Fibroblast of lung (primary cell): ENCODE measurements at regions not wholly inside any gene's neighbourhood (a gene's known extent, or its start where the extent isn't known, plus 50 kb on each side); places are given as distances from the start of the nearest gene placed in this dataset.

ENCODE experiments used
- DNase-seq, 2 donors: peaks; one replicate each; pipeline versions ENCODE4 v3.0.0 to v3.0.0-alpha.2; 2010; ENCODE audit warnings: low read depth in 2 of 2
- H2AFZ ChIP-seq: 2 replicates; pipeline ENCODE4 v1.5.1; 2012; ENCODE audit warnings: low read length, control low read depth, inconsistent platforms
- H3K27ac ChIP-seq: 2 replicates; pipeline ENCODE4 v1.5.1; 2011; ENCODE audit warnings: low read length, control low read depth; ENCODE audit not compliant: insufficient read depth
- H3K27me3 ChIP-seq: 2 replicates; pipeline ENCODE4 v1.5.1; 2011; ENCODE audit warnings: mild to moderate bottlenecking, low read length; ENCODE audit not compliant: control insufficient read depth, insufficient read depth
- H3K36me3 ChIP-seq: 2 replicates; pipeline ENCODE4 v1.5.1; 2011; ENCODE audit warnings: low read length; ENCODE audit not compliant: control insufficient read depth, insufficient read depth
- H3K4me1 ChIP-seq: 2 replicates; pipeline ENCODE4 v1.5.1; 2011; ENCODE audit warnings: low read length; ENCODE audit not compliant: control insufficient read depth, insufficient read depth; ENCODE audit errors: extremely low read depth
- H3K4me2 ChIP-seq: 2 replicates; pipeline ENCODE4 v1.5.1; 2011; ENCODE audit warnings: low read length, control low read depth; ENCODE audit not compliant: insufficient read depth; ENCODE audit errors: extremely low read depth
- H3K4me3 ChIP-seq, 4 experiments: fragments of 200-600 bp in 1 of 4; sonication (generic) in 1 of 4; replicated peaks in 1 of 4; 2 replicates each; pipeline ENCODE4 v1.5.1; 2011 to 2016; ENCODE audit warnings: low read length in 4 of 4, low read depth in 3 of 4, mild to moderate bottlenecking in 3 of 4, control low read depth in 2 of 4, inconsistent platforms in 1 of 4, mixed read lengths in 1 of 4; ENCODE audit not compliant: insufficient read depth in 1 of 4; ENCODE audit errors: control extremely low read depth in 1 of 4
- H3K79me2 ChIP-seq: 2 replicates; pipeline ENCODE4 v1.5.1; 2012; ENCODE audit warnings: mild to moderate bottlenecking, low read length, inconsistent platforms; ENCODE audit not compliant: control insufficient read depth, insufficient read depth
- H3K9ac ChIP-seq: 2 replicates; pipeline ENCODE4 v1.5.1; 2011; ENCODE audit warnings: mild to moderate bottlenecking, low read length, control low read depth; ENCODE audit not compliant: insufficient read depth
- H3K9me3 ChIP-seq: 2 replicates; pipeline ENCODE4 v1.5.1; 2012; ENCODE audit warnings: low read depth, low read length; ENCODE audit not compliant: control insufficient read depth, insufficient read depth
- H4K20me1 ChIP-seq: 2 replicates; pipeline ENCODE4 v1.5.1; 2011; ENCODE audit warnings: low read length; ENCODE audit not compliant: control insufficient read depth, insufficient read depth; ENCODE audit errors: extremely low read depth
- EZH2 ChIP-seq: IDR thresholded peaks from 2 replicates; pipeline ENCODE4 v1.5.1; 2012; ENCODE audit warnings: low read length, control low read depth, mild to moderate bottlenecking; ENCODE audit errors: missing control alignments
- TF ChIP-seq, protein P1 (sequence below), 2 donors: IDR thresholded peaks in 1 of 2; conservative IDR thresholded peaks in 1 of 2; 1 replicate in 1 of 2; 2 replicates in 1 of 2; pipeline ENCODE4 v1.5.1; 2011 to 2012; ENCODE audit warnings: low read length in 2 of 2, control low read depth in 1 of 2, inconsistent platforms in 1 of 2, low read depth in 1 of 2, mild to moderate bottlenecking in 1 of 2

- H3K4me1 ChIP-seq: no peaks in the 10 kb centered on the region
- H3K9me3 ChIP-seq: no peaks in the 10 kb centered on the region
- H3K36me3 ChIP-seq: no peaks in the 10 kb centered on the region
- no peak overlapping the region for H3K9ac ChIP-seq
- H3K27me3 ChIP-seq: no peaks in the 10 kb centered on the region
- H3K4me2 ChIP-seq: no peak overlapping the region
- no peak for TF ChIP-seq EZH2
- TF ChIP-seq, protein P1, sequence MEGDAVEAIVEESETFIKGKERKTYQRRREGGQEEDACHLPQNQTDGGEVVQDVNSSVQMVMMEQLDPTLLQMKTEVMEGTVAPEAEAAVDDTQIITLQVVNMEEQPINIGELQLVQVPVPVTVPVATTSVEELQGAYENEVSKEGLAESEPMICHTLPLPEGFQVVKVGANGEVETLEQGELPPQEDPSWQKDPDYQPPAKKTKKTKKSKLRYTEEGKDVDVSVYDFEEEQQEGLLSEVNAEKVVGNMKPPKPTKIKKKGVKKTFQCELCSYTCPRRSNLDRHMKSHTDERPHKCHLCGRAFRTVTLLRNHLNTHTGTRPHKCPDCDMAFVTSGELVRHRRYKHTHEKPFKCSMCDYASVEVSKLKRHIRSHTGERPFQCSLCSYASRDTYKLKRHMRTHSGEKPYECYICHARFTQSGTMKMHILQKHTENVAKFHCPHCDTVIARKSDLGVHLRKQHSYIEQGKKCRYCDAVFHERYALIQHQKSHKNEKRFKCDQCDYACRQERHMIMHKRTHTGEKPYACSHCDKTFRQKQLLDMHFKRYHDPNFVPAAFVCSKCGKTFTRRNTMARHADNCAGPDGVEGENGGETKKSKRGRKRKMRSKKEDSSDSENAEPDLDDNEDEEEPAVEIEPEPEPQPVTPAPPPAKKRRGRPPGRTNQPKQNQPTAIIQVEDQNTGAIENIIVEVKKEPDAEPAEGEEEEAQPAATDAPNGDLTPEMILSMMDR (conservative IDR thresholded peaks at IDR 0.05 in 1 of 2, IDR thresholded peaks at IDR 0.05 in 1 of 2; ENCODE audit: low read depth in 1 of 2, low read length in 2 of 2): no peak
- no peaks in the 10 kb centered on the region for H4K20me1 ChIP-seq
- no peak overlapping the region for H2AFZ ChIP-seq
- no peak overlapping the region for H3K27ac ChIP-seq
- no peak overlapping the region for H3K4me3 ChIP-seq
- H3K79me2 ChIP-seq: no peaks in the 10 kb centered on the region
- DNase-seq: no peak
Measured at GRCh38 chr21:35172231-35172630, 123.1 kb upstream of the RUNX1 start.

- H3K4me1 ChIP-seq: no peaks in the 10 kb centered on the region
- H4K20me1 ChIP-seq: no peaks in the 10 kb centered on the region
- TF ChIP-seq, protein P1 (conservative IDR thresholded peaks at IDR 0.05 in 1 of 2, IDR thresholded peaks at IDR 0.05 in 1 of 2; ENCODE audit: low read depth in 1 of 2, low read length in 2 of 2): no peak
- no peak for DNase-seq
- no peak overlapping the region for H3K27ac ChIP-seq
- no peak overlapping the region for H3K4me3 ChIP-seq
- H3K4me2 ChIP-seq: no peak overlapping the region
- H2AFZ ChIP-seq: no peak overlapping the region
- no peaks in the 10 kb centered on the region for H3K9me3 ChIP-seq
- H3K9ac ChIP-seq: no peak overlapping the region
- H3K79me2 ChIP-seq: no peaks in the 10 kb centered on the region
- H3K27me3 ChIP-seq: no peaks in the 10 kb centered on the region
- no peaks in the 10 kb centered on the region for H3K36me3 ChIP-seq
Measured at GRCh38 chr21:35171385-35171784, 122.3 kb upstream of the RUNX1 start.

GRCh38 chr21:35170818-35171217 lies 121.7 kb upstream of the RUNX1 start:
- no peak for DNase-seq
- H3K4me1 ChIP-seq: no peaks in the 10 kb centered on the region
- H4K20me1 ChIP-seq: no peaks in the 10 kb centered on the region
- H3K9ac ChIP-seq: no peak overlapping the region
- no peaks in the 10 kb centered on the region for H3K36me3 ChIP-seq
- no peak overlapping the region for H3K4me2 ChIP-seq
- no peak overlapping the region for H2AFZ ChIP-seq
- TF ChIP-seq, protein P1 (conservative IDR thresholded peaks at IDR 0.05 in 1 of 2, IDR thresholded peaks at IDR 0.05 in 1 of 2; ENCODE audit: low read depth in 1 of 2, low read length in 2 of 2): no peak
- TF ChIP-seq EZH2: no peak
- H3K9me3 ChIP-seq: no peaks in the 10 kb centered on the region
- H3K27me3 ChIP-seq: no peaks in the 10 kb centered on the region
- no peaks in the 10 kb centered on the region for H3K79me2 ChIP-seq
- no peak overlapping the region for H3K27ac ChIP-seq
- H3K4me3 ChIP-seq: no peak overlapping the region
